NCI-H526 treated with DMSO at 0.1 percent for 48 hours (cell line): ENCODE measurements at regions not wholly inside any gene's neighbourhood (a gene's known extent, or its start where the extent isn't known, plus 50 kb on each side); places are given as distances from the start of the nearest gene placed in this dataset.

Experiments
- DNase-seq: peaks from one replicate; lab custom pipeline; 2025; lab: John Stamatoyannopoulos, UW

DNA sequence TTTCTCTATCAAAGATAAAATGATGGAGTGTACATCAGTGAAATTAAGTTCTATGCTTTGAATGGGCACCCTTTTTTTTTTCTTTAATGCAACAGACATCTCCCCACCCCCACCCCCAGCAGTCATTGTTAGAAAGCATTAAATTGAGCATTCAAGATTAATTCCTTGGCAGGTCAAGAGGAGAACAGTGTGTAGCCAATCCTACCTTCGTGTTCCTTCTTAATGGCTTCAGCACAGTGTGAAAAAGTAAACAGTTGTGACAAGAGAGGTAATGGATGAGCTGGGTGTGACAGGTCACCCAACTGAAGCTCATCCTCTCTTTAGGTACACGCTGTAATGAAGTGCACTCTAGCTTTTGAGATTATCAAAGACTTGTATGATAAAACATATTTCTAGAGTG, 198.5 kb upstream of the RARB start:
- DNase-seq: no peak

GRCh38 chr3:25235031-25235430, 193.0 kb upstream of the RARB start:
- no peak for DNase-seq

GRCh38 chr3:25235466-25235865, 192.6 kb upstream of the RARB start:
- no peak for DNase-seq

GRCh38 chr3:25237602-25238001, 190.5 kb upstream of the RARB start:
- no peak for DNase-seq

GRCh38 chr3:25239042-25239441, 189.0 kb upstream of the RARB start:
- no peak for DNase-seq

DNA sequence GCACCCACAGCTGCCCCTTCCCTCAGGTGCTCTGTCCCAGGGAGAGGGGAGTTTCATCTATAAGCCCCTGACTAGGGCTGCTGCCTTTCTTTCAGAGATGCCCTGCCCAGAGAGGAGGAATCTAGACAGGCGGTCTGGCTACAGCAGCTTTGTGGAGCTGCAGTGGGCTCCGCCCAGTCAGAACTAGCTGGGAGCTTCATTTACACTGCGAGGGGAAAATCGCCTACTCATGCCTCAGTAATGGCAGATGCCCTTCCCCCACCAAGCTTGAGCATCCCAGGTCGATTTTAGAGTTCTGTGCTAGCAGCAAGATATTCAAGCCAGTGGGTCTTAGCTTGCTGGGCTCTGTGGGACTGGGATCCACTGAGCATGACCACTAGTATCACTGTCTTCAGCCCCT, 181.2 kb upstream of the RARB start:
- no peak for DNase-seq

DNA sequence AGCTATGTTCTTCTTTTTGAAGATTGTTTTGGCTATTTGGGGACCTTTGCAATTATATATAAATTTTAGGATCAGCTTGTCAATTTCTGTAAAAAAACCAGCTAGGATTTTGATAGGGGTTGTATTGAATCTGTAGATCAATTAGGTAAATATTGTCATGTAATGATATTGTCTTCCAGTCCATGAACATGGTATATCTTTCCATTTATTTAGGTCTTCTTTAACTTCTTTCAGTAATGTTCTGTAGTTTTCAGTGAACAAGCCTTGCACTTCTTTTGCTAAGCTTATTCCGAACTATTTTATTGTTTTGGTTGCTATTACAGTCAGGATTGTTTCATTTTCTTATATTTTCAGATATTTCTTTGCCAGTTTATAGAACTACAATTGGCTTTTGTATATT, 175.8 kb upstream of the RARB start:
- DNase-seq: no peak

GRCh38 chr3:25257026-25257425, 171.0 kb upstream of the RARB start:
- no peak for DNase-seq

GRCh38 chr3:25259871-25260270, 168.2 kb upstream of the RARB start:
- DNase-seq: no peak

- DNase-seq: no peak
Measured at GRCh38 chr3:25262322-25262721, 165.7 kb upstream of the RARB start.

GRCh38 chr3:25265284-25265683, 162.8 kb upstream of the RARB start:
- no peak for DNase-seq

- DNase-seq: no peak
Measured at GRCh38 chr3:25266677-25267076, 161.4 kb upstream of the RARB start.

DNA sequence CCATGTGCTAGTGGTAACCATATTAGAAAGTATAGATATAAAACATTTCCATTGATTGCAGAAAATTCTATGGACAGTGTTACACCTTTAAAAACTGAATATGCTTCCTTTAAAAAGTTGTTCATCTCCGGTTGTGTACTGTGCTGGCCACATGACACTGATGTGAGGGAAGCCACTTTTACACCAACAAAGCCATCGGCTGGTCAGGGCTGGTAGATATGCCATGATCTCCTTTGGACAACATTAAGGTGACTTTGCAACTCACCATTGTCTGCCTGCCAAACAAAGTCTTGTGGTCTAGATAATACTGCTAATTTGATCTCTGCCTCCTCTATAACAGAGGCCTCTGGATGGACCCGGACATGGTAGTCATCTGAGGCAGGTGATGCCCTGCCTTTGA, 156.0 kb upstream of the RARB start:
- DNase-seq: no peak

GRCh38 chr3:25273582-25274171, 154.4 kb upstream of the RARB start:
- no peak for DNase-seq

GRCh38 chr3:25277503-25277902, 150.6 kb upstream of the RARB start:
- DNase-seq: no peak

DNA sequence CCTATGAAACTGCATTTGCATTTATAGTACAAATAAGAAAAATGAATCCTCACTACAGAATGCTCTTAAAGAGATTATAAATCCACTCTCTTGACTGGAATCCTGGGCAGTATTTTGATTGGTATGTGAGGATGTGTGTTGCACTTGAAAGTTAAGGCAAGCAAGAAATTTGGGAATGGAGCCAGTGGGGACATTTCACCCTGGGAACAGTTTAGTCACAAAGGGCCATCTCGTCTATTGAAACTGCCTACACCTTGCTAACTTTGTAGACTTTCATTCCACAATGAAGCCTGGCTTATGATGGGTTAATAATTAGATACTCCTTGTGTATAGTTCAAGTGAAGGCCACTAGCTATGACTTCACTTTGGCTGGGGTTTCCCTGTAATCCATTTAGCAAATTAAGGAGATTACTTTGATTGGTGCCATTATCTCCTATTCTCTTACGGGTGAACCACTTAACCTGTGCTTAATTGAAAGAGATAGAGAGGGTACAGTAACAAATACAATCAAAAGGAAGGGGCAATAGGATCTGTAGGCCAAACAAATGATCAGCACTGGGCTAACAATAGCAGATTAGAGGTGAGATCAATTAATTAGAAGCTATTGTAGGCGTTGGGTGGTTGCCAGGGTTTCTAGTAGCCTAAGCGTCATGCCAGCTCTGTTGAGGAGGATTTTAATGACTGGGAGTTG, 146.9 kb upstream of the RARB start:
- no peak for DNase-seq

DNA sequence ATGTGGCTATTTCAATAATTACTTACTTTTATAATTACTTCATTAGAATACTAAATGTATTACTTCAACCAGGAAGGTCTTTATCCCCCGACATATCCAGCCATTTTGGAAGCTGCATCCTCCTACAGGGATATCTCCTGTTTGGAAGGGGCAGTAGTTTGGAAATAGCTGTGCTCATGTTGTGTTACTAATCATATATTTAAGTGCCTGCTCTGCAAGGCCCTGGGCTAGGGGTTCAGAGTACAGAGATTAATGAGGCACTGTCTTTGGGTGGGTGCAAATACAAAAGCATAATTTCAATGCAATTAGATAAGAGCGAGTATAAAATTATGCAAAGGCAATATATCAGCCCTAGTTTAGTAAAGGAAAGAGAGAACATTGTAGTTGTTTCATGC, 146.3 kb upstream of the RARB start:
- no peak for DNase-seq

- DNase-seq: no peak
Measured at GRCh38 chr3:25283613-25284012, 144.4 kb upstream of the RARB start.

GRCh38 chr3:25284249-25284648, 143.8 kb upstream of the RARB start:
- no peak for DNase-seq

- no peak for DNase-seq
Measured at GRCh38 chr3:25287291-25287884, 140.7 kb upstream of the RARB start.

DNA sequence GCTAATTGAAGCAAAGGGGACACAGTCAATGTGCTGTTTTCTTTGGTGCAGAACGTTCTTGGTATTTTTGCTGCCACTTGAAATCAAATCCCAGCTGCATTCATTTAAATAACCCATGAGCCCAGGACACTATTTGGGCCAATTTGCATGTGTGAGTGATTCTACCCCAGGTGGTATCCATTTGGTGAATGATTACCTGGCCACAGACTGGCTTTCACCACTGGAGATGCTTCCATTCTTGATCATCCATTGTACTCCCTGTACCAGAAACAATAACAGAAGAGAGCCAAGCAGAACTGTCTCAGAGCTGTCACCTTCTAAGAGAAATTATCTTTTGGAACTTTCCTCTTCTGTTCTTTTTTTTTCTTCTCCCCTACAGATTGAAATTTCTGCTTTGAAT, 139.7 kb upstream of the RARB start:
- no peak for DNase-seq

DNA sequence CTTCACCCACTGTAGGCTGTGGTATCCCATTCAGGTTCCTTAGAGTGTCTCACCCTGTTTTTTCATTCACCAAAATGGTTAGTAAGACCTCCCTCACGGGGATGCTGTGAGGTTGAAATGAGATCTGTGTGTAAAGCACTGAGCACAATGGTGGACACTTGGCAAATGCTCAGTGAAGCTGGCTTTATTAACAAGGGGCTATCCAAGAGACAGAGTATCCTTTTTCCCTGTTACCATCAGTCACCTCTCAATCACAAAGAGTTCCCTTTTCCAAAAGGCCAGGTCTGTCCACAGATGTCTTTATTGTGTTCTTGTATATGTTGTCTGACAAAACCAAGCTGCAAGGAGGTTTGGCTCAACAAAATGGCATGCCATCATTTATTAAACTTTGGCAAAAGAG, 138.9 kb upstream of the RARB start:
- DNase-seq: no peak

DNA sequence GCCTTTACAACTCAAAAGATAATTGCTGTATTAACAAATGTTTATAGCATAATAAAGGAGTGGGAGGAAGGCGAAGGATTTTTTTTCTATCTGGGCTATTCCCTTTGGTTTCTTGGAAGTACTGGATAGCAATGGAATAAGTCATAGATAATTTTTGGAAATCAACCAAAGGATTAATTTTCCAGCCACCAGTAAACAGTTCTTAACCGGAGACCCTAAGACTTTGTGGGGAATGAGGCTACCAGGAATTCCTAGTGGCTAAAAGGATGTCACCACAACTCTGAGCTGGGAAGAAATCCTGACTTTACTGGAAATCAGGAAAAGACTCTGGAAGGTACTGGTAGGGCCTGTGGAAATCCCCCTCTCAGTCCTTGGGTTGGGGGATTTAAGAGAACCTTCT, 138.4 kb upstream of the RARB start:
- no peak for DNase-seq

DNA sequence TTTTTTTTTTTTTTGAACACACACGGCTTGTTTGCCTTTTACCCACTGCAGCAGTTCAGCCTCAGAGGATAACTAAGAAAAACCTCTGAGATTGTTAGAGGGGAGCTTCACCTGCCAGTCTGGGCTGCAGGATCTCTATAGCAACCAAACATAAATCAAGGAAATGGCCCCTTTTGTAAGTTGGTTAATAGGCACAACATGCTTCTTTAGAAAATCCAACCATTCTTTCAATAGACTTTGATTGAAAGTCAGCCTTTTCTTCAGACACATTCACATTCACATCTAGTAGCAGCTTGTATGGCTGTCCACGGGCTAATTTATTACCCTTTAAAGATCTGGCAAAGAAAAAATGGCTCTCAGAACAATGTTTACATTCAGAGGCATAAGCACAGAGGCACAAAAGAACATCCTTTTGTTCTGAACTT, 136.6 kb upstream of the RARB start:
- no peak for DNase-seq
